ENCODE measurements at regions not wholly inside any gene's neighbourhood (a gene's known extent, or its start where the extent isn't known, plus 50 kb on each side); places are given as distances from the start of the nearest gene placed in this dataset.

- TF ChIP-seq, protein P1, sequence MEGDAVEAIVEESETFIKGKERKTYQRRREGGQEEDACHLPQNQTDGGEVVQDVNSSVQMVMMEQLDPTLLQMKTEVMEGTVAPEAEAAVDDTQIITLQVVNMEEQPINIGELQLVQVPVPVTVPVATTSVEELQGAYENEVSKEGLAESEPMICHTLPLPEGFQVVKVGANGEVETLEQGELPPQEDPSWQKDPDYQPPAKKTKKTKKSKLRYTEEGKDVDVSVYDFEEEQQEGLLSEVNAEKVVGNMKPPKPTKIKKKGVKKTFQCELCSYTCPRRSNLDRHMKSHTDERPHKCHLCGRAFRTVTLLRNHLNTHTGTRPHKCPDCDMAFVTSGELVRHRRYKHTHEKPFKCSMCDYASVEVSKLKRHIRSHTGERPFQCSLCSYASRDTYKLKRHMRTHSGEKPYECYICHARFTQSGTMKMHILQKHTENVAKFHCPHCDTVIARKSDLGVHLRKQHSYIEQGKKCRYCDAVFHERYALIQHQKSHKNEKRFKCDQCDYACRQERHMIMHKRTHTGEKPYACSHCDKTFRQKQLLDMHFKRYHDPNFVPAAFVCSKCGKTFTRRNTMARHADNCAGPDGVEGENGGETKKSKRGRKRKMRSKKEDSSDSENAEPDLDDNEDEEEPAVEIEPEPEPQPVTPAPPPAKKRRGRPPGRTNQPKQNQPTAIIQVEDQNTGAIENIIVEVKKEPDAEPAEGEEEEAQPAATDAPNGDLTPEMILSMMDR (conservative IDR thresholded peaks at IDR 0.05), result no peak
- TF ChIP-seq ZFX (IDR thresholded peaks at IDR 0.05), result no peak
Measured at GRCh38 chr4:97150966-97151365, 992.3 kb downstream of the STPG2 start.
